SK-N-MC (cell line): ENCODE measurements at regions not wholly inside any gene's neighbourhood (a gene's known extent, or its start where the extent isn't known, plus 50 kb on each side); places are given as distances from the start of the nearest gene placed in this dataset.

Experiments
- EZH2 ChIP-seq: fragments of 200-600 bp; sonication (generic); IDR thresholded peaks from one replicate; pipeline ENCODE4 v1.6.1; 2017; ENCODE audit warnings: antibody characterized with exemption
- FOXP2 ChIP-seq: optimal IDR thresholded peaks from 2 replicates; pipeline ENCODE3; 2011; ENCODE audit warnings: mild to moderate bottlenecking, moderate library complexity; ENCODE audit not compliant: insufficient read depth; ENCODE audit errors: extremely low read length, control extremely low read depth
- POLR2AphosphoS5 ChIP-seq: IDR thresholded peaks from 2 replicates; pipeline ENCODE4 v1.6.1; 2012; ENCODE audit warnings: mild to moderate bottlenecking, low read depth, low read length, borderline replicate concordance

DNA sequence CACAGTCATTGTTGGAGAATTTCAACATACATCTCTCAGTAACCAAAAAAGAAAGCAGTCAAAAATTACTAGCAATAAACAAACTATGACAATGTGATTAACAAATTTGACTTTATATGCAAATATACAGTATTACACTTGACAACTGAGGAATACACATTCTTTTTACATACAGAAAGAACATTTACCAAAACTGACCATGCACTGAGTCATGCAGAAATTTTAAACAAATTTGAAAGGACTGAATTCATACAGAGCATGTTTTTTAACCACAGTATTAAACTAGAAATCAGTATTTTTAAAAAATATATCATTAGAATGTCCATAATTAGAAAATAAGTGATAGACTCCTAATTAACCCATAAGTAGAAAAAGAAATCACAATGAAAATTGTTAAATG lies 420.1 kb downstream of the TBC1D4 start:
- TF ChIP-seq POLR2AphosphoS5 (no peak), EZH2 (no peak), FOXP2 (no peak)
